GM12872 (cell line): ENCODE measurements at regions not wholly inside any gene's neighbourhood (a gene's known extent, or its start where the extent isn't known, plus 50 kb on each side); places are given as distances from the start of the nearest gene placed in this dataset.

Experiments used
- TF ChIP-seq, protein P1 (sequence below): IDR thresholded peaks from 3 replicates; pipeline ENCODE4 v1.5.1; 2011; ENCODE audit warnings: low read depth, mild to moderate bottlenecking, low read length, moderate library complexity; ENCODE audit not compliant: insufficient read depth

DNA sequence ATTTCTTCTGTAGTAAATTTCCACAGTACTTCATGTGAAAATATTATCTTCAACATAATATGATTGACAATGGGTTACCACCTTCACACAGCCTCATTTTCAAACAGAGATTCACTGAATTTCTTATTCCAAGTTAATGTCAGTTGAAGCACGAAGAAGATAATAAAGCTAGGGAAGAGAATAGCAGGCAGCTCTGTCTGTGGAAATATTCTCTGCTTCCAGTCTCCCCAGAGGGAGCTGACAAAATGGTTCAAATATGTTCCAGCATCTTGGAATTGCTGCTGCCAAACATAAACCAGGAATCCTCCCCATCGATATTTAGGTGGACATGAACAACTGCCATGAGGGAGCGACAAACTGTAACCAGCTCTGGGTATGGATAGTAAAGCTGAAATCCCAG lies 224.8 kb downstream of the GJA1 start:
- TF ChIP-seq, protein P1, sequence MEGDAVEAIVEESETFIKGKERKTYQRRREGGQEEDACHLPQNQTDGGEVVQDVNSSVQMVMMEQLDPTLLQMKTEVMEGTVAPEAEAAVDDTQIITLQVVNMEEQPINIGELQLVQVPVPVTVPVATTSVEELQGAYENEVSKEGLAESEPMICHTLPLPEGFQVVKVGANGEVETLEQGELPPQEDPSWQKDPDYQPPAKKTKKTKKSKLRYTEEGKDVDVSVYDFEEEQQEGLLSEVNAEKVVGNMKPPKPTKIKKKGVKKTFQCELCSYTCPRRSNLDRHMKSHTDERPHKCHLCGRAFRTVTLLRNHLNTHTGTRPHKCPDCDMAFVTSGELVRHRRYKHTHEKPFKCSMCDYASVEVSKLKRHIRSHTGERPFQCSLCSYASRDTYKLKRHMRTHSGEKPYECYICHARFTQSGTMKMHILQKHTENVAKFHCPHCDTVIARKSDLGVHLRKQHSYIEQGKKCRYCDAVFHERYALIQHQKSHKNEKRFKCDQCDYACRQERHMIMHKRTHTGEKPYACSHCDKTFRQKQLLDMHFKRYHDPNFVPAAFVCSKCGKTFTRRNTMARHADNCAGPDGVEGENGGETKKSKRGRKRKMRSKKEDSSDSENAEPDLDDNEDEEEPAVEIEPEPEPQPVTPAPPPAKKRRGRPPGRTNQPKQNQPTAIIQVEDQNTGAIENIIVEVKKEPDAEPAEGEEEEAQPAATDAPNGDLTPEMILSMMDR, result no peak

- TF ChIP-seq, protein P1, result no peak
Observed at GRCh38 chr6:121663292-121663810, 227.9 kb downstream of the GJA1 start.

- TF ChIP-seq, protein P1, result no peak
Observed at GRCh38 chr6:121664158-121664557, 228.7 kb downstream of the GJA1 start.

GRCh38 chr6:121666814-121667213 lies 231.4 kb downstream of the GJA1 start:
- TF ChIP-seq, protein P1, result no peak

DNA sequence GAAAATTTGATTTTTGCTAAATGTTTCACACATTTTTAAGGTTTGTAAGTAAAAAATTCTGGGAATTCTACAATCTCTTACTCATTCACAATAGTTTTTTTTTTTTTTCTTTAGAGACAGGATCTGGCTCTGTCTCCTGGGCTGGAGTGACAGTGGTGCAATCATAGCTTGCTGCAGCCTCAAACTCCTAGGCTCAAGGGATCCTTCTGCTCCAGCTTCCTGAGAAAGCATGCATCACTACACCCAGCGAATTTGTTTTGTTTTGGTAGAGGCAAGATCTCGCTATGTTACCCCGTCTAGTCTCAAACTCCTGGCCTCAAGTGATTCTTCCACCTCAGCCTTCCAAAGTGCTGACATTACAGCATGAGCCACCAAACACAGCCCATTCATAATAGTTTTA lies 232.8 kb downstream of the GJA1 start:
- TF ChIP-seq, protein P1, result no peak

DNA sequence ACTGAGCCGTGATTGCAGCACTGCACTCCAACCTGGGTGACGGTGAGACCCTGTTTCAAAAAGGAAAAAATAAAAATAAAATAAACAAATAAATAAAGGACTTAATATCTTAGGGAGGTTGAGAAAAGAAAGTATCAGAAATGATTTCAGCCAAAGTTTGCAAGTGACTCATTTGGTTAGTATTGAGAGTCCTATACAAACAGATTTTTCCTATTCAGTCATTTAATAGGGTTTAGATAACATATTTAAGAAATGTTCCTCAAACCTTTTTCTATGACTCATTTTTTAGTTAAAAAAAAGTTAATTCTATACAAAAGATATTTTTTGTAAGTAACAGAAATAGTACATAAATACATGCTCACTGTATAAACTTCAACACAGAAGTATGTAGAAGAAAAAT lies 235.1 kb downstream of the GJA1 start:
- TF ChIP-seq, protein P1, result no peak

DNA sequence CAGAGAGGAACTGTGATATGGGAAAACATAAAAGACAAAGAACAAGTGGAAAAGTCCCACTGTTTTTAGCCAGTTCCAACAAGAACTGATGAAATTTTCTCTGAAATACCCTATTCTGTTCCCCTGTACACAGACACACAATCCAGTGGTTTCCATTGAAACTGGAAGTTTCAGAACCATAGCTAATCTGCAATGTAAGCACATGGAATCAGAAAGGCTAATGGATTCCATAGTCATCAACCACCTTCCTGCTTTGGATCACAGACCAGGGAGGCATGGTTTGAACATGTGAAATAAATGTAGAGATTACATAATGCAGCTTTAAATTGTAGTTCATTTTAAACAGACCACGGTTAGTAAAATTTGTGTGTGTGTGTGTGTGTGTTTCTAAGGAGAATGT lies 242.1 kb downstream of the GJA1 start:
- TF ChIP-seq, protein P1, result no peak
